Effector memory CD4-positive, alpha-beta T cell (primary cell): ENCODE measurements at regions not wholly inside any gene's neighbourhood (a gene's known extent, or its start where the extent isn't known, plus 50 kb on each side); places are given as distances from the start of the nearest gene placed in this dataset.

Source experiments
- DNase-seq, 3 donors: peaks; one replicate each; pipeline ENCODE4 v3.0.0-alpha.2; 2020
- H3K27ac ChIP-seq: 2 replicates; pipeline ENCODE4 v1.7.0; 2013; ENCODE audit warnings: mild to moderate bottlenecking, low read length, moderate library complexity; ENCODE audit not compliant: insufficient read depth, poor library complexity, severe bottlenecking
- H3K27me3 ChIP-seq: replicated peaks from 2 replicates; pipeline ENCODE4 v1.7.0; 2013; ENCODE audit warnings: mild to moderate bottlenecking, low read length; ENCODE audit not compliant: insufficient read depth, control insufficient read depth, poor library complexity, severe bottlenecking
- H3K36me3 ChIP-seq: 2 replicates; pipeline ENCODE4 v1.7.0; 2013; ENCODE audit warnings: mild to moderate bottlenecking, low read length, moderate library complexity; ENCODE audit not compliant: control insufficient read depth, insufficient read depth
- H3K4me1 ChIP-seq: 2 replicates; pipeline ENCODE4 v1.7.0; 2013; ENCODE audit warnings: low read length, mild to moderate bottlenecking; ENCODE audit not compliant: control insufficient read depth, insufficient read depth, poor library complexity, severe bottlenecking
- H3K4me3 ChIP-seq: 2 replicates; pipeline ENCODE4 v1.7.0; 2013; ENCODE audit warnings: low read length, low read depth, mild to moderate bottlenecking; ENCODE audit not compliant: insufficient read depth, poor library complexity, severe bottlenecking
- H3K9me3 ChIP-seq: 2 replicates; pipeline ENCODE4 v1.7.0; 2013; ENCODE audit warnings: mild to moderate bottlenecking, low read length, moderate library complexity; ENCODE audit not compliant: control insufficient read depth

DNA sequence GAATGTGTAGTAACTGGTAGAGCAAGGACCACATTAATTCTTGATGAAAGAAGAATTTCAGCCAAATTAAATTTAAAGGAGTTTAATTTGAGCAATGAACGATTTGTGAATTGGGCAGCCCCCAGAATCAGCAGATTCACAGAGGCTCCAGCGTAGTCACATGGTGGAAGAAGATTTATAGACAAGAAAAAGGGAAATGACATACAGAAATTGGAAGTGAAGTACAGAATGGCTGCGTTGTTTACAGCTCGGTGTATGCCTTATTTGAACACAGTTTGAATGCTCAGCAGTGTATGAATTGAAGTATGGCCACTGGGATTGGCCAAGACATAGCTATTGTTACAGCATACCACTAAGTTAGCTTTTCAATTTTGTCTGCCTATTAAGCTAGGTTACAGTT is 173.6 kb upstream of the ARG1 start:
- no peak overlapping the region for H3K27ac ChIP-seq
- no peaks in the 10 kb centered on the region for H3K4me1 ChIP-seq
- H3K9me3 ChIP-seq: no peaks in the 10 kb centered on the region
- DNase-seq: no peak
- H3K4me3 ChIP-seq: no peak overlapping the region
- H3K27me3 ChIP-seq: no peaks in the 10 kb centered on the region
- H3K36me3 ChIP-seq: no peaks in the 10 kb centered on the region

DNA sequence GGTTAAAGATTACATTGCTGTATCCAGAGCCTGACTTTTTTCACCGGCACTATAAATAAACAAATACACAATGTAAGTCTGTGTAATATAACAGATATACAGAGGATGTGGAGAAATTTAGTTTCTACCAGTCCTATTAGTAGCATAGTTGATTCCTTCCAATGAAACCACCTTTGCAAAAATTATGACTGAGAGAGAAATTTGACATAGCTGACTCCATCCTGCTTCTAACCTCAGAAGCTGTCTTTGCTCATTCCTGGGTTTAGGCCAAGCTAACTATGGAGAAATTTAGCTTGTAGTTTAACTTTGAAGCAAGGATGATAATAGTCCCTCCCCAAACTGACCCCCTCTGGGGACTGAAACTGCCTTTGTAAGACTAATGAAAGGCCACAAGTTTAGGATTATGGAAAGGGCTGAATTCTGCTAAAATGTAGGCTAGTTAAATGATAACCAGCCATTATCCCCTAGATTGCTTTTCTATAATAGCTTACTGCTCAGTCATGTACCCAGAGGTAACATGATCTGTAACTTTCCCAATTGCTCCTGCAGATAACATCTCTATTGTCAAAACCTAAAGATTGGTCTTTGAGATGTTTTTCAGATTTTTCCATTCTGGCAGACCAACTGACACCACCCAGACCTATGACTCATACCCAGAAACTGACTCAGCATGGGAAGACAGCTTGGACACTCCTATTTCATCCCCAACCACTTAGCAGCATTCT is 172.8 kb upstream of the ARG1 start:
- Histone ChIP-seq H3K4me3 (no peak overlapping the region), H3K9me3 (no peaks in the 10 kb centered on the region), H3K27me3 (no peaks in the 10 kb centered on the region), H3K4me1 (no peaks in the 10 kb centered on the region), H3K36me3 (no peaks in the 10 kb centered on the region), H3K27ac (no peak overlapping the region)
- DNase-seq: no peak

DNA sequence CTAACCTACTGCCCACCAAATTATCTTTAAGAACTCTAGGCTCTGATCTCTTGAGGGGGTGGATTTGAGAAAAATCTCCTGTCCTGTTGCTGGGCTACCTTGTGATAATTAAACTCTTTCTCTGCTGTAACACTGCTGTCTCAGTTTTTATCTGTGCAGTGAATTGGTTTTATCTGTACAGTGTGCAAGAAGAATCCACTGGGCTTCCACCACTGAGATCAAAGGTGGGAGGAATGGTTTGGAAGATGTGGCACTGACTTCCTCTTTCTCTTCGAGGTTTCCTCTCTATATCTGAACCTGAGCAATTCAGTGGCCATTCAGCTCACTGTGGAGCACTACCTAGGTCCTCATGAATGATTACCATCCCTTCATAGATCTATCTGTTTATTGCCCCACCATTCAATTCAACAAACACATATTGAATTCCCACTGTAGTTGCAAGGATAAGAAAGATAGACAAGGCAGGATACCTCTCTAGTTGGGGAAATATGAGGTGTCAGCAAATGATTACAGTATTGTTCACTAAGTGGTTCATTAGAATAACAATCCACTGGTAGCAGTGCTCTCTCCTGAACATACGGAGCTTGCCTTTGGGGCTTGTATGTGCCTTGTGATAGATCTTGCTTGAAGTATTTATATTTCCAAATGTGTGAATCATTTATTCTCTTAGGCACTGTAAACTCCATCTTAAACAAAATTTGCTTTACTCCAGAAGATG is 172.1 kb upstream of the ARG1 start:
- DNase-seq: no peak
- Histone ChIP-seq H3K4me1 (no peaks in the 10 kb centered on the region), H3K27me3 (no peaks in the 10 kb centered on the region), H3K9me3 (no peaks in the 10 kb centered on the region), H3K4me3 (no peak overlapping the region), H3K36me3 (no peaks in the 10 kb centered on the region), H3K27ac (no peak overlapping the region)

DNA sequence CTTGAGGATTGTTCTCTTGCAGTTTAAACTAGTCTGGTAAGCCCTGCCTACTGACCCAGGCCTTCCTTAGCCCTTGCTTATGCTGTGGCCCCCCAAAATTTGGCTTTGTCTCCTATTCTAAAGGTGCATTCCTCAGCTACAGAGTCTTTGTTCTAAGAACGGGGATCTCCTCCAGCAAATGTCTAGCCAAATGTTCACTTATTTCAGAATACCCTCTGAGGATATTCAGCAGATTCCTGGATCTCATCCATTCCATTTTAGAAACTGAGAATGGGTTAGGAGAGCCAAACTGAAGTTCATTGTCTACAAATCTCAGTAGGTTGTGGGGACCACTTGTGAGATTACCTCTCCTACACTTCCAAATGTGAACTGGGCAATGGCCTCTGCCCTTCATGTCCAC is 164.2 kb upstream of the ARG1 start:
- H3K27ac ChIP-seq: no peak overlapping the region
- H3K4me3 ChIP-seq: no peak overlapping the region
- no peaks in the 10 kb centered on the region for H3K27me3 ChIP-seq
- no peaks in the 10 kb centered on the region for H3K4me1 ChIP-seq
- no peaks in the 10 kb centered on the region for H3K9me3 ChIP-seq
- H3K36me3 ChIP-seq: no peaks in the 10 kb centered on the region
- no peak for DNase-seq

DNA sequence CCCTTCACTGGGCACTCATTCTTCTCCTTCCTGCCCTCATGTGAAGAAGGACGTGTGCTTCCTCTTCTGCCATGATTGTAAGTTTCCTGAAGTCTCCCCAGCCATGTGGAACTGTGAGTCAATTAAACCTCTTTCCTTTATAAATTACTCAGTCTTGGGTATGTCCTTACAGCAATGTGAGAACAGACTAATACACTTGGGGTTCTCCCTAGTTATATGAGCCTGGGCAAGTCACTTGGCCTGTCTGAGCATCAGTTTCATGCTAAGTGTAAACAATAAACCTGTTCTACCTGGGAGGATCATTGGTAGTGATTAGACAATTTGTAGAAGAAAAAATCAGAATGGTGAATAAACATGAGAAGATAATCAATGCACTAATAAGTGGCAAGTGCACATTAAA is 162.2 kb upstream of the ARG1 start:
- no peak for DNase-seq
- Histone ChIP-seq H3K27ac (no peak overlapping the region), H3K36me3 (no peaks in the 10 kb centered on the region), H3K27me3 (no peaks in the 10 kb centered on the region), H3K4me1 (no peaks in the 10 kb centered on the region), H3K9me3 (no peaks in the 10 kb centered on the region), H3K4me3 (no peak overlapping the region)

DNA sequence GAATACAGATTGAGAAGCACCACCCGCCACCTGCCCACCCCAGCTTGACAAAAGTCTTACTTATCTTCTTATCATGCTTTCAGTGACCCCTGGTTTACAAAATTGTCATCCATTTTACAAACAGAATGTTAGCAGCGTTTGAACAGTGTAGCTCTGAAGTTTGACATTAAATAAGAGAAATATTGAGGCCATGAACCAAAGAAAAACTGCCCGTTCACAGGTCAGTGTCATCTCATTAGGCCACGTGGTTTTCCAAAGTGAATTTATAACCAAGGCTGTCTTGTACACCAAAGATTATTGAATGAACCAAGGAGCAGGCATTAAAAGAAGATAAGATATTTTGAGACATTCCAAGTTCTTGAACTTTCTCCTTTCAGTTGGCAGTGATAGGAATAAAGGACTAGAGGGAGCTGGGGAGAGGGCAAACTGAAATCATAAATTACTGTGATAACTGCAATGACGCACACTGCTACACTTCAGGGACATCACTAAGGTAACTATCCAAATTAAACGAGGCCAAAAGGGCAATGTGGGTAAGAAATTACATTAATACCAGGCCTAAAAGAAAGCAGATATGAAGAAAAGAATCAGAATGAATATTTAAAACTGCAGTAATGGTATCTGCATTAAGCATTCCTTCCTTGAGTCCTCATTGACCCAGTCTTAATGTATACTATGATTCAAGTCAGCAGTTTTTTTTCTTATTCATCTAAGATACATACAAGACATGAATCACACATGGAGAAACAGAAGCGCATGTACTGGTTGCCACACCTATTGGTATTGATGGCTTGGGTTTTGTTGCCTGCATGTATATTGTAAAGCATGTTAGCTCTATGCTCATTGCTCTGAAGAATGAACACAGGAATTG is 159.8 kb upstream of the ARG1 start:
- Histone ChIP-seq H3K9me3 (no peaks in the 10 kb centered on the region), H3K4me3 (no peak overlapping the region), H3K27ac (no peak overlapping the region), H3K36me3 (no peaks in the 10 kb centered on the region), H3K27me3 (no peaks in the 10 kb centered on the region), H3K4me1 (no peaks in the 10 kb centered on the region)
- DNase-seq: no peak

DNA sequence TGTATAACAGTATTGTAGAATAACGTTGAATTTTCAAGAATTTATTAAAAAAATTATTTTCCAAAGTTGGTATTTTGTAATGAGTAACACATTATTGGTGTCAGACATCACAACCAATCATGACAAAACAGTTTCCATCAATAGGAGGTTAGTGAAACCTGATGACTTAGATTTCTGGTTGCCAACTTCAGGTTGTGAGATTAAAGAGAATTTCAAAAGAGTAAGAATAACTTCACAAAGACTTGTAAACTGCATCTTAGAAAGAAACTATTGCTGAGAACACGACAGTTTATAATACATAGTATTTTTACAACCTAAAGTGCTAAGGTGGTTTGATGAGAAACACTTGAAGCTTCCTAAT is 159.2 kb upstream of the ARG1 start:
- no peaks in the 10 kb centered on the region for H3K27me3 ChIP-seq
- no peaks in the 10 kb centered on the region for H3K36me3 ChIP-seq
- H3K9me3 ChIP-seq: no peaks in the 10 kb centered on the region
- H3K4me3 ChIP-seq: no peak overlapping the region
- H3K27ac ChIP-seq: no peak overlapping the region
- no peak for DNase-seq
- no peaks in the 10 kb centered on the region for H3K4me1 ChIP-seq

DNA sequence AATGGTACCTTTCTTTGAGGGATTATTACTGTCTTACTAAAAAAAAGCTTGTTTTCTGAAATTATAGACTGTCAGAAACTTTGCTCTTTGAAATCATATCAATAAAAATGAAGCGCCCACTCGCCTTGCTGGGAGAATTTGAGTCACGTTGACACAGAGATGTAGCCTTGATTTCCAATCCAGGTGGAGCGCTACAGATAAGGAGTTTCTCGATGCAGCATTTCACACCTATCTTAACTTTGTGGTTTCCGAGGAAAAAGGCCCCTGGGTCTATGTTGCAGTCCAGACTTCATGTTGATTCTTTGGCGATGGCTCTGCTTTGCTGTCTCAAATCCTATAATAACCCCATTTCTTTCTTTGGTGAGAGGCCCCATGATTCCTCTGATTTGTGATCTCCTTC is 158.1 kb upstream of the ARG1 start:
- Histone ChIP-seq H3K27me3 (no peaks in the 10 kb centered on the region), H3K9me3 (no peaks in the 10 kb centered on the region), H3K4me1 (no peaks in the 10 kb centered on the region), H3K4me3 (no peak overlapping the region), H3K27ac (no peak overlapping the region), H3K36me3 (no peaks in the 10 kb centered on the region)
- DNase-seq: no peak

DNA sequence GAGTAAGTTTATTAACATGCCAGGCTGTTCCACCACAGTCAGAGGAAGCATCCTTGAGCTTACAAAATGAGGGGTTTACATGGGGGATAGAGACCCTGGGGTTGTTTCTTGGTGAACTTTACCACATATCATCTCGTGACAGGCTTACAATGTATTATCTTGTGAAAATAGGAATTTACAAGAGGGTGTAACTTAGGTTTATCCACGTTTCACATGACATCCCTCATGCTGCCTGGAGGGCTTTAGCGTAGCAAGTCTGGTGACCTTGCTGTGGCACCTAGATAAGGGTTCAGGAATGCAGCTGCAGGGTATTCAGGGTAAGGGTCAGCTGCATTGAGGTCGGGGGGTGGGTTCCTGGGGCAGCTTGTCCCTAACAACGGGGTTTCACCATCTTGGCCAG is 154.6 kb upstream of the ARG1 start:
- no peak overlapping the region for H3K4me3 ChIP-seq
- H3K4me1 ChIP-seq: no peaks in the 10 kb centered on the region
- H3K36me3 ChIP-seq: no peaks in the 10 kb centered on the region
- DNase-seq: no peak
- no peaks in the 10 kb centered on the region for H3K9me3 ChIP-seq
- H3K27ac ChIP-seq: no peak overlapping the region
- no peaks in the 10 kb centered on the region for H3K27me3 ChIP-seq

DNA sequence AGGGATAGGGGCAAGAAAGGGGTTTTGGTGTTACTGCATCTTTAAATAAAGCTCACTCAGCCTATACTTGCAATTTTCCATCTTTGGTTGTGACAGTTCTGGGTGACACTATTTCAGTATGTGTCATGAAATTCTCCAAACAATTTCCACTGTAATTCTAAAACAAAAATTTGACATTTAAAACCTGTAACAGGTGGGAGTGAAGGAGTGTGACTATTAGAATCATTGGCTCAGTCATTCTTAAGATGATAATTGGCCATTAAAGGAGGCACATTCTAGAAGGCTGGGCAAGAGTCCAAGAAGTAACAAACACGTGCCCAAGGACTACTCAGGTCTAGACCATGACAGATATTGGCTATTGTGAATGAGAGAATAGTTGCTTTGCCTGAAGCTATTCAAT is 153.3 kb upstream of the ARG1 start:
- H3K4me3 ChIP-seq: no peak overlapping the region
- no peak overlapping the region for H3K27ac ChIP-seq
- H3K36me3 ChIP-seq: no peaks in the 10 kb centered on the region
- no peaks in the 10 kb centered on the region for H3K4me1 ChIP-seq
- H3K27me3 ChIP-seq: no peaks in the 10 kb centered on the region
- no peak for DNase-seq
- no peaks in the 10 kb centered on the region for H3K9me3 ChIP-seq
